Activated naive CD8-positive, alpha-beta T cell treated with anti-CD3 and anti-CD28 coated beads for 36 hours (primary cell): ENCODE measurements at regions not wholly inside any gene's neighbourhood (a gene's known extent, or its start where the extent isn't known, plus 50 kb on each side); places are given as distances from the start of the nearest gene placed in this dataset.
A peak's percentile ranks its signal among the peaks of the same experiment; 100 is the strongest.
"Not testable (repeated sequence)": the region's sequence is repeated elsewhere in the genome, so short reads cannot be mapped to it uniquely, and the experiment has no call there.

Source experiments
- DNase-seq: peaks from one replicate; pipeline ENCODE4 v3.0.0; 2021
- H3K27ac Mint-ChIP-seq: one replicate; pipeline ENCODE4 v1.8.0; 2022; ENCODE audit warnings: mild to moderate bottlenecking, moderate library complexity, mixed read lengths
- H3K27me3 Mint-ChIP-seq: one replicate; pipeline ENCODE4 v1.8.0; 2022; ENCODE audit warnings: mild to moderate bottlenecking, mixed read lengths
- H3K36me3 Mint-ChIP-seq: one replicate; pipeline ENCODE4 v1.8.0; 2021; ENCODE audit warnings: mild to moderate bottlenecking, mixed read lengths
- H3K4me1 Mint-ChIP-seq: one replicate; pipeline ENCODE4 v1.8.0; 2021; ENCODE audit warnings: mixed read lengths
- H3K4me3 Mint-ChIP-seq: one replicate; pipeline ENCODE4 v1.8.0; 2022; ENCODE audit warnings: mild to moderate bottlenecking, moderate library complexity, mixed read lengths
- H3K9me3 Mint-ChIP-seq: one replicate; pipeline ENCODE4 v1.8.0; 2022; ENCODE audit warnings: mixed read lengths

GRCh38 chr5:153350175-153350883 is 140.1 kb upstream of the GRIA1 start:
- no peak for DNase-seq
- no peak overlapping the region for H3K4me3 Mint-ChIP-seq

GRCh38 chr5:153352685-153353219 is 137.7 kb upstream of the GRIA1 start:
- Mint-ChIP-seq H3K4me1 (peaks cover 14% of the 10 kb centered on the region), H3K9me3 (peaks cover 10% of the 10 kb centered on the region), H3K4me3 (peak overlapping the region; percentile 49), H3K27ac (peak overlapping the region; percentile 44), H3K36me3 (no peaks in the 10 kb centered on the region), H3K27me3 (peaks cover 36% of the 10 kb centered on the region)
- DNase-seq, result peak; percentile 52

More at GRCh38 chr5:153350175-153350883, 140.1 kb upstream of the GRIA1 start:
- peaks cover 14% of the 10 kb centered on the region for H3K4me1 Mint-ChIP-seq
- H3K27me3 Mint-ChIP-seq, result peaks cover 36% of the 10 kb centered on the region
- no peak overlapping the region for H3K27ac Mint-ChIP-seq
- no peaks in the 10 kb centered on the region for H3K36me3 Mint-ChIP-seq
- peaks cover 1% of the 10 kb centered on the region for H3K9me3 Mint-ChIP-seq

- Mint-ChIP-seq H3K4me1 (peaks cover 16% of the 10 kb centered on the region), H3K27me3 (peaks cover 18% of the 10 kb centered on the region), H3K36me3 (no peaks in the 10 kb centered on the region), H3K27ac (no peak overlapping the region), H3K9me3 (peaks cover 12% of the 10 kb centered on the region), H3K4me3 (no peak overlapping the region)
- DNase-seq, result no peak
These were observed 132.9 kb upstream of the GRIA1 start for GRCh38 chr5:153357493-153358112.

- no peak overlapping the region for H3K27ac Mint-ChIP-seq
- H3K4me1 Mint-ChIP-seq, result peaks cover 8% of the 10 kb centered on the region
- H3K27me3 Mint-ChIP-seq, result peaks cover 10% of the 10 kb centered on the region
- no peaks in the 10 kb centered on the region for H3K36me3 Mint-ChIP-seq
- H3K4me3 Mint-ChIP-seq, result no peak overlapping the region
- no peak for DNase-seq
- peaks cover 12% of the 10 kb centered on the region for H3K9me3 Mint-ChIP-seq
These were observed 132.0 kb upstream of the GRIA1 start for GRCh38 chr5:153358315-153358976.

GRCh38 chr5:153360860-153361259 is 129.6 kb upstream of the GRIA1 start:
- DNase-seq, result no peak
- Mint-ChIP-seq H3K36me3 (no peaks in the 10 kb centered on the region), H3K4me1 (peaks cover 6% of the 10 kb centered on the region), H3K9me3 (peaks cover 11% of the 10 kb centered on the region), H3K4me3 (no peak overlapping the region), H3K27me3 (no peaks in the 10 kb centered on the region), H3K27ac (no peak overlapping the region)

GRCh38 chr5:153361735-153362409 is 128.6 kb upstream of the GRIA1 start:
- H3K4me1 Mint-ChIP-seq, result peaks cover 6% of the 10 kb centered on the region
- peaks cover 10% of the 10 kb centered on the region for H3K9me3 Mint-ChIP-seq
- H3K4me3 Mint-ChIP-seq, result no peak overlapping the region
- no peaks in the 10 kb centered on the region for H3K27me3 Mint-ChIP-seq
- H3K27ac Mint-ChIP-seq, result no peak overlapping the region
- H3K36me3 Mint-ChIP-seq, result no peaks in the 10 kb centered on the region
- DNase-seq, result no peak

GRCh38 chr5:153365547-153365946 is 124.9 kb upstream of the GRIA1 start:
- no peak overlapping the region for H3K4me3 Mint-ChIP-seq
- no peaks in the 10 kb centered on the region for H3K27me3 Mint-ChIP-seq
- H3K9me3 Mint-ChIP-seq, result peaks cover 4% of the 10 kb centered on the region
- no peaks in the 10 kb centered on the region for H3K4me1 Mint-ChIP-seq
- no peak for DNase-seq
- H3K27ac Mint-ChIP-seq, result no peak overlapping the region
- no peaks in the 10 kb centered on the region for H3K36me3 Mint-ChIP-seq

- Mint-ChIP-seq H3K9me3 (peaks cover 4% of the 10 kb centered on the region), H3K4me1 (no peaks in the 10 kb centered on the region), H3K36me3 (no peaks in the 10 kb centered on the region), H3K27ac (no peak overlapping the region), H3K4me3 (no peak overlapping the region), H3K27me3 (no peaks in the 10 kb centered on the region)
- no peak for DNase-seq
These were observed 123.0 kb upstream of the GRIA1 start for GRCh38 chr5:153367466-153367865.

GRCh38 chr5:153372425-153373129 is 117.9 kb upstream of the GRIA1 start:
- no peak for DNase-seq
- Mint-ChIP-seq H3K36me3 (no peaks in the 10 kb centered on the region), H3K9me3 (peaks cover 2% of the 10 kb centered on the region), H3K4me3 (no peak overlapping the region), H3K27me3 (no peaks in the 10 kb centered on the region), H3K27ac (no peak overlapping the region), H3K4me1 (no peaks in the 10 kb centered on the region)

- H3K9me3 Mint-ChIP-seq, result peaks cover under 1% of the 10 kb centered on the region
- H3K4me1 Mint-ChIP-seq, result no peaks in the 10 kb centered on the region
- DNase-seq, result no peak
- no peak overlapping the region for H3K27ac Mint-ChIP-seq
- H3K4me3 Mint-ChIP-seq, result no peak overlapping the region
- H3K36me3 Mint-ChIP-seq, result no peaks in the 10 kb centered on the region
- no peaks in the 10 kb centered on the region for H3K27me3 Mint-ChIP-seq
These were observed 117.4 kb upstream of the GRIA1 start for GRCh38 chr5:153373130-153373498.

GRCh38 chr5:153381630-153382029 is 108.8 kb upstream of the GRIA1 start:
- not testable (repeated sequence) for H3K9me3 Mint-ChIP-seq, H3K36me3 Mint-ChIP-seq, H3K27ac Mint-ChIP-seq, H3K27me3 Mint-ChIP-seq, DNase-seq, H3K4me3 Mint-ChIP-seq, H3K4me1 Mint-ChIP-seq

GRCh38 chr5:153390569-153390968 is 99.9 kb upstream of the GRIA1 start:
- H3K4me3 Mint-ChIP-seq, result no peak overlapping the region
- no peak for DNase-seq
- H3K27ac Mint-ChIP-seq, result no peak overlapping the region
- no peaks in the 10 kb centered on the region for H3K4me1 Mint-ChIP-seq
- no peaks in the 10 kb centered on the region for H3K36me3 Mint-ChIP-seq
- no peaks in the 10 kb centered on the region for H3K27me3 Mint-ChIP-seq
- H3K9me3 Mint-ChIP-seq, result no peaks in the 10 kb centered on the region

- no peaks in the 10 kb centered on the region for H3K4me1 Mint-ChIP-seq
- no peaks in the 10 kb centered on the region for H3K27me3 Mint-ChIP-seq
- H3K27ac Mint-ChIP-seq, result no peak overlapping the region
- H3K36me3 Mint-ChIP-seq, result no peaks in the 10 kb centered on the region
- DNase-seq, result no peak
- H3K4me3 Mint-ChIP-seq, result no peak overlapping the region
- H3K9me3 Mint-ChIP-seq, result no peaks in the 10 kb centered on the region
These were observed 90.9 kb upstream of the GRIA1 start for GRCh38 chr5:153399595-153399994.

GRCh38 chr5:153400931-153401330 is 89.5 kb upstream of the GRIA1 start:
- H3K9me3 Mint-ChIP-seq, result no peaks in the 10 kb centered on the region
- no peak overlapping the region for H3K27ac Mint-ChIP-seq
- no peaks in the 10 kb centered on the region for H3K36me3 Mint-ChIP-seq
- no peaks in the 10 kb centered on the region for H3K4me1 Mint-ChIP-seq
- DNase-seq, result no peak
- no peaks in the 10 kb centered on the region for H3K27me3 Mint-ChIP-seq
- no peak overlapping the region for H3K4me3 Mint-ChIP-seq
